Stimulated activated naive CD4-positive, alpha-beta T cell treated with Interleukin-2 at 50 U/mL for 16 hours (primary cell): ENCODE measurements at regions not wholly inside any gene's neighbourhood (a gene's known extent, or its start where the extent isn't known, plus 50 kb on each side); places are given as distances from the start of the nearest gene placed in this dataset.

Experiments used
- DNase-seq: peaks from one replicate; lab custom pipeline; 2025; lab: John Stamatoyannopoulos, UW

DNA sequence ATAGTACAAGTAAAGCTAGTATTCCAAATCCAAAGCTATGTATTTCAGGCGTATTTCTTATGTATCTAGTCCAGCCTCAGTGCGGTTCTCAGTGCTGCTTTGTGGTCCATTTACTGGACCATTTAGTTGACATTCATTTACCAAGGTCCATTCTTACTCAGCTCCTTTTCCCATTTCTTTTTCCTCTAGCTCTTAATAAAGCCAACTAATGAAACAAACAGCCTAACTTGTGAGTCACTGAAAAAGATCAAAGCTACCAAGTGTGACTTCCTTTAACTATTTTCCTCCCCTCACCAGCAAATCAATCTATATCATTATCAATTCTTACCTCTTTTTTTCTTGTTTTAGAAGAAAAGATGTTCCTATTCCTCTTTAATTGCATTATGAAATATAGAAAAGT is 64.0 kb downstream of the CYB561 start:
- DNase-seq = no peak
